HCT116 (cell line): ENCODE measurements at regions not wholly inside any gene's neighbourhood (a gene's known extent, or its start where the extent isn't known, plus 50 kb on each side); places are given as distances from the start of the nearest gene placed in this dataset.

Experiments used
- ATAC-seq: fragments of 200-7000 bp; cut with Tn5 transposase; 2 replicates; pipeline ENCODE4 v1.9.1; 2020; ENCODE audit warnings: mild to moderate bottlenecking, moderate library complexity
- BruUV-seq: library from RNA; stranded (reverse); fragments of 400-500 nt; replicated peaks from 2 replicates; lab custom pipeline; 2021; lab: Mats Ljungman, UMichigan
- CTCF ChIA-PET: fragments of 300-600 bp; sonication (Branson Sonifier 250); formaldehyde crosslinking; loops from one replicate; lab custom pipeline; 2021; ENCODE audit warnings: antibody characterized with exemption; lab: Charles Lee
- POLR2A ChIA-PET: fragments of 300-600, 350-600 bp; sonication (Branson Sonifier 250); formaldehyde crosslinking; loops from one replicate; lab custom pipeline; 2021; ENCODE audit warnings: antibody characterized with exemption; lab: Charles Lee
- RAD21 ChIA-PET, 2 experiments: fragments of 300-600 bp; sonication (Branson Sonifier 250); formaldehyde crosslinking; loops; one replicate each; lab custom pipeline; 2023; ENCODE audit warnings: low total read pairs in 2 of 2; ENCODE audit not compliant: uncharacterized antibody in 2 of 2, unreplicated experiment in 2 of 2, low non-redundant PET in 1 of 2; lab: Charles Lee
- DNase-seq: peaks from one replicate; pipeline ENCODE4 v3.0.0-alpha.2; 2010; ENCODE audit warnings: low read depth, low spot score
- H2AFZ ChIP-seq: fragments of 200-600 bp; shearing (Covaris generic), sonication (generic); 2 replicates; pipeline ENCODE4 v1.6.1; 2017; ENCODE audit warnings: low read depth, mixed run types, mixed read lengths, antibody characterized with exemption, low read length; ENCODE audit not compliant: poor library complexity, severe bottlenecking
- H3K27ac ChIP-seq: 2 replicates; pipeline ENCODE4 v1.5.1; 2012; ENCODE audit warnings: low read depth, low read length
- H3K27me3 ChIP-seq: fragments of 200-600 bp; sonication (generic); 2 replicates; pipeline ENCODE4 v1.6.1; 2016; ENCODE audit warnings: mixed run types, low read length, mixed read lengths; ENCODE audit not compliant: insufficient read depth
- H3K36me3 ChIP-seq, 2 experiments: fragments of 200-500 bp in 1 of 2; fragments of 200-600 bp in 1 of 2; sonication (Bioruptor generic) in 1 of 2; sonication (generic) in 1 of 2; 2 replicates each; pipeline versions ENCODE4 v1.5.1 to v1.6.1; 2014 to 2016; ENCODE audit warnings: low read length in 2 of 2, inconsistent platforms in 1 of 2, mixed read lengths in 1 of 2, mixed run types in 1 of 2; ENCODE audit not compliant: insufficient read depth in 2 of 2, control insufficient read depth in 1 of 2
- H3K4me1 ChIP-seq, 2 experiments: fragments of 200-600 bp in 1 of 2; sonication (generic) in 1 of 2; 2 replicates each; pipeline versions ENCODE4 v1.5.1 to v1.6.1; 2012 to 2017; ENCODE audit warnings: low read length in 2 of 2, inconsistent platforms in 1 of 2, mild to moderate bottlenecking in 1 of 2, mixed read lengths in 1 of 2, mixed run types in 1 of 2, moderate library complexity in 1 of 2; ENCODE audit not compliant: insufficient read depth in 2 of 2, control insufficient read depth in 1 of 2
- H3K4me2 ChIP-seq: fragments of 200-600 bp; sonication (generic); 2 replicates; pipeline ENCODE4 v1.6.1; 2017; ENCODE audit warnings: mixed run types, low read length, mixed read lengths
- H3K4me3 ChIP-seq, 2 experiments: fragments of 200-600 bp in 1 of 2; sonication (generic) in 1 of 2; replicated peaks in 1 of 2; 2 replicates each; pipeline ENCODE4 v1.5.1; 2011 to 2016; ENCODE audit warnings: low read length in 2 of 2, control low read depth in 1 of 2, low read depth in 1 of 2, mild to moderate bottlenecking in 1 of 2, mixed read lengths in 1 of 2, mixed run types in 1 of 2
- H3K79me2 ChIP-seq: fragments of 200-600 bp; sonication (generic); 2 replicates; pipeline ENCODE4 v1.6.1; 2017; ENCODE audit warnings: mild to moderate bottlenecking, mixed run types, low read length, moderate library complexity, mixed read lengths; ENCODE audit not compliant: insufficient read depth
- H3K9ac ChIP-seq: fragments of 200-600 bp; sonication (generic); 2 replicates; pipeline ENCODE4 v1.6.1; 2016; ENCODE audit warnings: low read length, mixed read lengths
- H3K9me2 ChIP-seq: fragments of 200-600 bp; sonication (generic), shearing (Covaris generic); 2 replicates; pipeline ENCODE4 v1.6.1; 2017; ENCODE audit warnings: mixed run types, mild to moderate bottlenecking, moderate library complexity; ENCODE audit not compliant: insufficient read depth
- H3K9me3 ChIP-seq, 2 experiments: fragments of 200-500 bp in 1 of 2; fragments of 200-600 bp in 1 of 2; sonication (Bioruptor generic) in 1 of 2; sonication (generic) in 1 of 2; 2 replicates each; pipeline ENCODE4 v1.6.1; 2014 to 2017; ENCODE audit warnings: low read length in 2 of 2, mixed read lengths in 2 of 2, inconsistent platforms in 1 of 2, low read depth in 1 of 2, mild to moderate bottlenecking in 1 of 2, mixed run types in 1 of 2, moderate library complexity in 1 of 2; ENCODE audit not compliant: control insufficient read depth in 1 of 2, insufficient read depth in 1 of 2
- H4K20me1 ChIP-seq: fragments of 200-600 bp; sonication (generic), shearing (Covaris generic); 2 replicates; pipeline ENCODE4 v1.6.1; 2017; ENCODE audit warnings: mixed run types, mild to moderate bottlenecking, moderate library complexity; ENCODE audit not compliant: insufficient read depth
- CBX3 ChIP-seq: IDR thresholded peaks from 2 replicates; pipeline ENCODE4 v1.6.1; 2012; ENCODE audit warnings: low read depth
- CEBPB ChIP-seq: IDR thresholded peaks from 2 replicates; pipeline ENCODE4 v1.6.1; 2012; ENCODE audit warnings: low read depth
- CTCF ChIP-seq, 3 experiments: fragments of 200-600 bp in 1 of 3; sonication (generic) in 1 of 3; IDR thresholded peaks in 2 of 3; conservative IDR thresholded peaks in 1 of 3; 2 replicates each; pipeline ENCODE4 v1.5.1; 2012 to 2017; ENCODE audit warnings: low read depth in 2 of 3, low read length in 2 of 3, antibody characterized with exemption in 1 of 3, borderline replicate concordance in 1 of 3, control low read depth in 1 of 3, mild to moderate bottlenecking in 1 of 3, mixed read lengths in 1 of 3, mixed run types in 1 of 3, moderate library complexity in 1 of 3; ENCODE audit not compliant: insufficient read depth in 1 of 3
- ELF1 ChIP-seq: IDR thresholded peaks from 2 replicates; pipeline ENCODE4 v1.6.1; 2012; ENCODE audit warnings: low read depth, borderline replicate concordance
- EZH2phosphoT487 ChIP-seq: fragments of 200-600 bp; IDR thresholded peaks from 2 replicates; pipeline ENCODE4 v1.6.1; 2018; ENCODE audit warnings: antibody characterized with exemption, borderline replicate concordance
- JUND ChIP-seq: IDR thresholded peaks from 2 replicates; pipeline ENCODE4 v1.6.1; 2012
- REST ChIP-seq: IDR thresholded peaks from 2 replicates; pipeline ENCODE4 v1.6.1; 2012; ENCODE audit warnings: low read depth
- SRF ChIP-seq: IDR thresholded peaks from 2 replicates; pipeline ENCODE4 v1.6.1; 2012; ENCODE audit warnings: low read depth
- TCF7L2 ChIP-seq: IDR thresholded peaks from 2 replicates; pipeline ENCODE4 v1.7.0; 2011; ENCODE audit warnings: borderline replicate concordance, inconsistent platforms; ENCODE audit not compliant: insufficient read depth, insufficient read length; ENCODE audit errors: extremely low read depth
- intact Hi-C: fragments of 100-400 bp; cut with micrococcal nuclease; formaldehyde crosslinking; loops from 2 replicates; pipeline ENCODE4 v1.10.0; 2022

- no peaks in the 10 kb centered on the region for H3K4me1 ChIP-seq
- H3K4me2 ChIP-seq = no peak overlapping the region
- H3K9me3 ChIP-seq = no peaks in the 10 kb centered on the region
- H3K27ac ChIP-seq = no peak overlapping the region
- no peaks in the 10 kb centered on the region for H3K36me3 ChIP-seq
- CTCF ChIA-PET = no interaction called here
- H3K9me2 ChIP-seq = no peaks in the 10 kb centered on the region
- no peaks in the 10 kb centered on the region for H3K79me2 ChIP-seq
- intact Hi-C loops = no loop called here
- no peak overlapping the region for H2AFZ ChIP-seq
- H3K4me3 ChIP-seq = no peak overlapping the region
- H3K9ac ChIP-seq = no peak overlapping the region
- POLR2A ChIA-PET = no interaction called here
- DNase-seq (no peak), ATAC-seq (no peak)
- RAD21 ChIA-PET = no interaction called here
- peaks cover 94% of the 10 kb centered on the region for H3K27me3 ChIP-seq
- no peak for TF ChIP-seq EZH2phosphoT487
- no peak for TF ChIP-seq CEBPB
- H4K20me1 ChIP-seq = no peaks in the 10 kb centered on the region
- BruUV-seq = no TSS peak
Observed at GRCh38 chr11:19430346-19430745, 189.6 kb upstream of the E2F8 start.

- Histone ChIP-seq H2AFZ (no peak overlapping the region), H3K9me2 (no peaks in the 10 kb centered on the region), H3K9me3 (no peaks in the 10 kb centered on the region), H3K27ac (no peak overlapping the region), H3K9ac (no peak overlapping the region), H3K27me3 (peaks cover 85% of the 10 kb centered on the region), H4K20me1 (no peaks in the 10 kb centered on the region), H3K4me1 (no peaks in the 10 kb centered on the region), H3K4me3 (no peak overlapping the region), H3K79me2 (no peaks in the 10 kb centered on the region), H3K4me2 (no peak overlapping the region), H3K36me3 (no peaks in the 10 kb centered on the region)
- CTCF ChIA-PET = interaction anchor here (1.4 kb wide), 1 partner anchor 358 kb away, joined by 4 read pairs; no protein-coding TSS in a partner anchor
- intact Hi-C loops = no loop called here
- POLR2A ChIA-PET = no interaction called here
- ATAC-seq = no peak
- RAD21 ChIA-PET = no interaction called here
- TF ChIP-seq ELF1 = no peak
- TF ChIP-seq JUND = no peak
- TF ChIP-seq EZH2phosphoT487 = no peak
- no peak for TF ChIP-seq CTCF (IDR thresholded peaks at IDR 0.05 in 2 of 3, conservative IDR thresholded peaks at IDR 0.05 in 1 of 3; ENCODE audit: borderline replicate concordance in 1 of 3, insufficient read depth in 1 of 3, low read depth in 2 of 3, low read length in 2 of 3)
- no peak for TF ChIP-seq CBX3
- no peak for TF ChIP-seq TCF7L2
- no peak for TF ChIP-seq SRF
- no peak for TF ChIP-seq REST
- BruUV-seq = no TSS peak
- DNase-seq = no peak
Observed at GRCh38 chr11:19429108-19429760, 188.5 kb upstream of the E2F8 start.
